Fibroblast of villous mesenchyme (primary cell): ENCODE measurements at regions not wholly inside any gene's neighbourhood (a gene's known extent, or its start where the extent isn't known, plus 50 kb on each side); places are given as distances from the start of the nearest gene placed in this dataset.

Experiments used
- DNase-seq: peaks from one replicate; pipeline ENCODE4 v3.0.0-alpha.2; 2010; ENCODE audit warnings: low read depth
- H3K4me3 ChIP-seq: 2 replicates; pipeline ENCODE4 v1.5.1; 2011; ENCODE audit warnings: low read depth, mild to moderate bottlenecking, low read length
- CTCF ChIP-seq: IDR thresholded peaks from 2 replicates; pipeline ENCODE4 v1.5.1; 2012; ENCODE audit warnings: low read depth, mild to moderate bottlenecking, low read length; ENCODE audit not compliant: insufficient read depth

GRCh38 chr1:94614168-94614815 lies 72.7 kb upstream of the F3 start:
- H3K4me3 ChIP-seq, result no peak overlapping the region
- no peak for DNase-seq
- TF ChIP-seq CTCF, result no peak

- H3K4me3 ChIP-seq, result no peak overlapping the region
- no peak for TF ChIP-seq CTCF
- peak; percentile 80 for DNase-seq
These were observed 71.1 kb upstream of the F3 start for GRCh38 chr1:94612525-94613204.

GRCh38 chr1:94611681-94612475 lies 70.3 kb upstream of the F3 start:
- peak; percentile 33 for DNase-seq
- H3K4me3 ChIP-seq, result no peak overlapping the region
- TF ChIP-seq CTCF, result no peak

GRCh38 chr1:94609619-94610018 lies 68.1 kb upstream of the F3 start:
- TF ChIP-seq CTCF, result no peak
- H3K4me3 ChIP-seq, result no peak overlapping the region
- no peak for DNase-seq

GRCh38 chr1:94608852-94609530 lies 67.4 kb upstream of the F3 start:
- peak; percentile 82 for DNase-seq
- no peak overlapping the region for H3K4me3 ChIP-seq
- no peak for TF ChIP-seq CTCF

GRCh38 chr1:94608142-94608851 lies 66.7 kb upstream of the F3 start:
- no peak overlapping the region for H3K4me3 ChIP-seq
- TF ChIP-seq CTCF, result no peak
- DNase-seq, result peak; percentile 41
